RWPE2 (cell line): ENCODE measurements at regions not wholly inside any gene's neighbourhood (a gene's known extent, or its start where the extent isn't known, plus 50 kb on each side); places are given as distances from the start of the nearest gene placed in this dataset.

ENCODE experiments used
- ATAC-seq: fragments of 200-7000 bp; cut with Tn5 transposase; 3 replicates; pipeline ENCODE4 v1.9.1; 2021; ENCODE audit warnings: low read depth
- DNase-seq: peaks from one replicate; pipeline ENCODE4 v3.0.0-alpha.2; 2020; ENCODE audit warnings: low spot score
- H3K27ac ChIP-seq: fragments of 450-650 bp; 2 replicates; pipeline ENCODE4 v1.5.1; 2017; ENCODE audit warnings: mild to moderate bottlenecking; ENCODE audit not compliant: poor library complexity, severe bottlenecking
- H3K27me3 ChIP-seq: fragments of 250-450 bp; sonication (Bioruptor Pico); 2 replicates; pipeline ENCODE4 v1.5.1; 2021; ENCODE audit warnings: mild to moderate bottlenecking, moderate library complexity; ENCODE audit not compliant: insufficient read depth, poor library complexity, severe bottlenecking
- H3K36me3 ChIP-seq: fragments of 250-450 bp; sonication (Bioruptor Pico); 2 replicates; pipeline ENCODE4 v1.5.1; 2020; ENCODE audit warnings: low read depth, mild to moderate bottlenecking, moderate library complexity
- H3K4me1 ChIP-seq: fragments of 250-450 bp; sonication (Bioruptor Pico); 2 replicates; pipeline ENCODE4 v1.5.1; 2021; ENCODE audit warnings: mild to moderate bottlenecking, moderate library complexity; ENCODE audit not compliant: insufficient read depth, poor library complexity, severe bottlenecking
- H3K4me3 ChIP-seq: fragments of 250-450 bp; sonication (Bioruptor Pico); 2 replicates; pipeline ENCODE4 v1.5.1; 2021; ENCODE audit warnings: mild to moderate bottlenecking, moderate library complexity; ENCODE audit not compliant: severe bottlenecking
- H3K9me3 ChIP-seq: fragments of 250-450 bp; sonication (Bioruptor Pico); 2 replicates; pipeline ENCODE4 v1.5.1; 2021; ENCODE audit warnings: mild to moderate bottlenecking, moderate library complexity; ENCODE audit not compliant: severe bottlenecking
- TF ChIP-seq, protein P1 (sequence below): fragments of 450-650 bp; IDR thresholded peaks from one replicate; pipeline ENCODE4 v1.5.1; 2017; ENCODE audit warnings: mild to moderate bottlenecking, moderate library complexity; ENCODE audit not compliant: poor library complexity, severe bottlenecking

DNA sequence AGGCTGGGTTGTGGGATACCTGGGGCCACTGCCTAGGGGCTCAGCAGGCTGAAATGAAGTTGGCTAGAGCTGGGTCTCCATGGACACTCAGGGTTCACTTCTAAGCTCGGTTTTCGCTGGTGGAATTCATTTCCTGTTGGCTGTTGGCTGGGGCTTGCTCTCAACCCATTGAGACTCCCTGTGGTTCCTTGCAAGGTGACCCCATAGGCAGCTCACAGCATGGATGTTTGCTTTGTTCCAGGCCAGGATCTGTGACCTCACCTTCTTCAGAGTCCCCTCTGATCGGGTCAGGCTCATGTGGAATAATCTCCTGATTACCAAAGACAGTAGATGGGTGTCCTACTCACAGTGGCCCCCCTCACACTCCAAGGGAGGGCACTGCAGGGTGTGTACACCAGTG is 229.3 kb downstream of the QKI start:
- DNase-seq: no peak
- no peaks in the 10 kb centered on the region for H3K9me3 ChIP-seq
- TF ChIP-seq, protein P1, sequence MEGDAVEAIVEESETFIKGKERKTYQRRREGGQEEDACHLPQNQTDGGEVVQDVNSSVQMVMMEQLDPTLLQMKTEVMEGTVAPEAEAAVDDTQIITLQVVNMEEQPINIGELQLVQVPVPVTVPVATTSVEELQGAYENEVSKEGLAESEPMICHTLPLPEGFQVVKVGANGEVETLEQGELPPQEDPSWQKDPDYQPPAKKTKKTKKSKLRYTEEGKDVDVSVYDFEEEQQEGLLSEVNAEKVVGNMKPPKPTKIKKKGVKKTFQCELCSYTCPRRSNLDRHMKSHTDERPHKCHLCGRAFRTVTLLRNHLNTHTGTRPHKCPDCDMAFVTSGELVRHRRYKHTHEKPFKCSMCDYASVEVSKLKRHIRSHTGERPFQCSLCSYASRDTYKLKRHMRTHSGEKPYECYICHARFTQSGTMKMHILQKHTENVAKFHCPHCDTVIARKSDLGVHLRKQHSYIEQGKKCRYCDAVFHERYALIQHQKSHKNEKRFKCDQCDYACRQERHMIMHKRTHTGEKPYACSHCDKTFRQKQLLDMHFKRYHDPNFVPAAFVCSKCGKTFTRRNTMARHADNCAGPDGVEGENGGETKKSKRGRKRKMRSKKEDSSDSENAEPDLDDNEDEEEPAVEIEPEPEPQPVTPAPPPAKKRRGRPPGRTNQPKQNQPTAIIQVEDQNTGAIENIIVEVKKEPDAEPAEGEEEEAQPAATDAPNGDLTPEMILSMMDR: no peak
- no peak overlapping the region for H3K4me3 ChIP-seq
- no peaks in the 10 kb centered on the region for H3K27me3 ChIP-seq
- no peaks in the 10 kb centered on the region for H3K4me1 ChIP-seq
- ATAC-seq: no peak; the same call in 2 of the 3 replicates
- H3K27ac ChIP-seq: no peak overlapping the region
- H3K36me3 ChIP-seq: no peaks in the 10 kb centered on the region

DNA sequence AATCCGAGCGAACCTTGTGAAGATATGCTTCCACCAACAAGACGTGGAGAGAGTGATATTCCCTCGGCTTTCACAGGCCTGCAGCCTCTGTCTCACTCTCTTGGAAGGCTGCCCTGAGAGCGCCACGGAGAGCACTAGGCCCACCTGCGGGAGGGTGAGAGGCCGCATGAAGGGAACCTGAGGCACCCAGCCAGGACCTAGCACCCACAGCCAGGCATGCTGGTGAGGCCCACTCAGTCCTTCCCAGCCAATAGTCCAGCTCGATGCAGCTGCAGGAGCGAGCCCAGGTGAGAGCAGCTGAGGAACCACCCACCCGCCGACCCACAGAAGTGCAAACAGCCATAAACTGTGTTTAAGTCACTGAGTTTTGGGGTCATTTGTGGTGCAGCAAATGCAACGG is 227.2 kb downstream of the QKI start:
- TF ChIP-seq, protein P1: no peak
- H3K27ac ChIP-seq: no peak overlapping the region
- no peaks in the 10 kb centered on the region for H3K27me3 ChIP-seq
- DNase-seq (no peak), ATAC-seq (no peak)
- no peaks in the 10 kb centered on the region for H3K9me3 ChIP-seq
- no peak overlapping the region for H3K4me3 ChIP-seq
- H3K36me3 ChIP-seq: no peaks in the 10 kb centered on the region
- H3K4me1 ChIP-seq: no peaks in the 10 kb centered on the region

DNA sequence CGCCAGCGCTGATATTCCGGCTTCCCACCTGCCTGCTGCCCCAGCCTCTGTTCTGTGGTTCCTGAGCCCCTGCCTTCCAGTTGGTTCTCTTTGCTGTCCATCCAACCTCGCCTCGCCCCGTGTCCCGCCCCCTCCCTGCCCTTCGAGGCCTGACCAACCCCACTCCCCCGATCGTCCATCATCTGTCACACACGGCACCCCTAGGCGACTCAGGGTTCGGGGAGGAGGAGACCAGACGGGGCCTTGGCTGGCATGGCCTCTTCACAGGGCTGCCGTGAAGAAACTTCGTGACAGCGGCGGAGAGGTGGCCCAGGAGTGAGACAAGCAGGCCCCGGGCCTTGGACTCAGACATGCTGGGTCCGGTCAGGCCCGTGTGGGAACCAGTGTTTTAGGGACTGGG is 226.1 kb downstream of the QKI start:
- Histone ChIP-seq H3K27me3 (no peaks in the 10 kb centered on the region), H3K27ac (no peak overlapping the region), H3K36me3 (no peaks in the 10 kb centered on the region), H3K4me1 (no peaks in the 10 kb centered on the region), H3K9me3 (no peaks in the 10 kb centered on the region), H3K4me3 (no peak overlapping the region)
- no peak for ATAC-seq
- no peak for DNase-seq
- TF ChIP-seq, protein P1: no peak

DNA sequence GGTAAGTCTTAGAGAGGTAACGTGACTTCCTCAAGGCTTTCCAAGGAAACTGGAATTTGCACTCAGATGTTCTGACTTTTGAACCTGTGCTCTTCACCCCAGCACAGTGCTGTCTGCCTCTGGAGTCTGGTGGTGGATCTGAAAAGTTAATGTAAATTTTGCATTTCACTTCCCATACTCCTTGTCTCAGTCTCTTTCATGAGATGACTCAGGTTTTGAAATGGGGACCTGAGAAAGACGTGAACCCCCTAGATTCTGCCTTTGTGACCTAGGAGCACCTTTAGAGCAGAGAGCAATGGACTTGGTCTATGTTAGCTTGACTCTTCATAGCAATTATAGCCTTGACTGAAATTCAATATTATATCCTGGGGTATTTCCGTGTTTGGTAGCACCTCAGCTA is 223.0 kb downstream of the QKI start:
- Histone ChIP-seq H3K36me3 (no peaks in the 10 kb centered on the region), H3K4me1 (peaks cover 4% of the 10 kb centered on the region), H3K9me3 (no peaks in the 10 kb centered on the region), H3K27ac (no peak overlapping the region), H3K4me3 (no peak overlapping the region), H3K27me3 (no peaks in the 10 kb centered on the region)
- DNase-seq (no peak), ATAC-seq (no peak)
- TF ChIP-seq, protein P1: no peak

DNA sequence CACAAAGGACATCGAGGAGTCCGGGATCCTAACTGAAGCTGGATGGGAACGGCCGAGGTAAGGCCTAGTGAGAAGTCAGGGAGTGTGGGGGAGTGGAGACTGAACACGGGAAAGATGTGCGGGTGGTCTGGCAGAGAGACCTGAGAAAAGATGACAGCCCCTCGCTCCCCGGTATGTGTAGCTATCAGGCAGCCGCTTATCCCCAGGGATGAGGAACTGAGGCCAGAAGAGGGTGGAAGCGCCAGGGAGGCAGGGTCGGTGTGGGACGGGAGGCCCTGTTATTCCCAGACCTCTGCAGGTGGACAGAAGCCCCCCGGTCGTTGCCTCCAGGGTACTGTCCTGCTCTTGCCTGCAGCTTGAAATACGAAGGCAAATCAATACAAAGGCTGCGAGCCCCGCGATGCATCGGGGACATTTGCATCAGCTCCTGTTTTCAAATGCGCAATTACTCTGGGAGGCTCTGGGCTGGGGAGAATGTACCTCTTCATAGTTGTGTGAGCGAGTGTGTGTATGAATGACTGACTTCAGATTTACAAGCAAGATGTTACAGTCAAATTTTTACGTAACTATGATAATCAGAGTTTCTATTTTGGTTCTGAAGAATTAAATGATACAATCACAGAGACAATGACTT is 221.3 kb downstream of the QKI start:
- DNase-seq (no peak), ATAC-seq (no peak)
- no peak overlapping the region for H3K27ac ChIP-seq
- no peaks in the 10 kb centered on the region for H3K27me3 ChIP-seq
- TF ChIP-seq, protein P1: no peak
- no peaks in the 10 kb centered on the region for H3K36me3 ChIP-seq
- H3K9me3 ChIP-seq: no peaks in the 10 kb centered on the region
- no peak overlapping the region for H3K4me3 ChIP-seq
- peaks cover 4% of the 10 kb centered on the region for H3K4me1 ChIP-seq
